Nephron (organoid): ENCODE measurements at regions not wholly inside any gene's neighbourhood (a gene's known extent, or its start where the extent isn't known, plus 50 kb on each side); places are given as distances from the start of the nearest gene placed in this dataset.

Experiments
- H3K27ac Mint-ChIP-seq, 3 experiments: 2 replicates each; pipeline ENCODE4 v1.8.0; 2020; ENCODE audit warnings: mixed read lengths in 3 of 3, mild to moderate bottlenecking in 2 of 3, moderate library complexity in 1 of 3
- H3K27me3 Mint-ChIP-seq: 2 replicates; pipeline ENCODE4 v1.8.0; 2021; ENCODE audit warnings: low read depth, mild to moderate bottlenecking, moderate library complexity, mixed read lengths
- H3K36me3 Mint-ChIP-seq: 2 replicates; pipeline ENCODE4 v1.8.0; 2020; ENCODE audit warnings: low read depth, mixed read lengths
- H3K4me1 Mint-ChIP-seq: 2 replicates; pipeline ENCODE4 v1.8.0; 2020; ENCODE audit warnings: mixed read lengths
- H3K4me3 Mint-ChIP-seq, 3 experiments: 2 replicates each; pipeline ENCODE4 v1.8.0; 2020; ENCODE audit warnings: mild to moderate bottlenecking in 3 of 3, mixed read lengths in 3 of 3, moderate library complexity in 2 of 3
- H3K9me3 Mint-ChIP-seq: 2 replicates; pipeline ENCODE4 v1.8.0; 2020; ENCODE audit warnings: mixed read lengths
- CTCF ChIP-seq, 3 experiments: fragments of 200-600 bp; sonication (generic); IDR thresholded peaks; one replicate each; pipeline ENCODE4 v1.5.0; 2021; ENCODE audit warnings: antibody characterized with exemption in 3 of 3; ENCODE audit not compliant: unreplicated experiment in 3 of 3

- Mint-ChIP-seq H3K27ac (no peak overlapping the region), H3K27me3 (peaks cover 5% of the 10 kb centered on the region), H3K4me3 (no peak overlapping the region), H3K4me1 (no peaks in the 10 kb centered on the region), H3K9me3 (no peaks in the 10 kb centered on the region), H3K36me3 (no peaks in the 10 kb centered on the region)
- no peak for TF ChIP-seq CTCF (IDR thresholded peaks at IDR 0.05; ENCODE audit: unreplicated experiment in 3 of 3)
These were observed 50.6 kb upstream of the YWHAQ start for GRCh38 chr2:9681427-9681817.

DNA sequence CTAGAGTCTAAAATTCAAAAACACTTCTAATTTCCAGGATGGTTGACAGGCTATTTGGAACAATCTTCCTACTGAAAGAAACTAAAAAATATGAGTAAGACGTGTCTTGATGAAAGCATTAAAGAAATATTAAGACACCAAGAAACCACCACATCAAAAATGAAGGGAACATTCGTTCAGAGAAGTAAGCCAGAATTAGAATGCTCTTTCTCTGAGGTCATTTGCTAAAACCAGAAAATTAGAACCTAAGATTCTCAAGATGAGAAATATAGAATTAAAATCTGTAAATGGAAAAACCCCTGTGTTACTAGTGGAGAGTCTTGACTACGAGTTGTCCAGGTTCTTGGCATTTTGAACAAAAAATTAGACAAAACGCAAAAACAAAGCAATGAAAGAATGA is 54.8 kb upstream of the YWHAQ start:
- TF ChIP-seq CTCF (IDR thresholded peaks at IDR 0.05; ENCODE audit: unreplicated experiment in 3 of 3): no peak
- Mint-ChIP-seq H3K27ac (no peak overlapping the region), H3K4me1 (no peaks in the 10 kb centered on the region), H3K27me3 (peaks cover 8% of the 10 kb centered on the region), H3K9me3 (no peaks in the 10 kb centered on the region), H3K4me3 (no peak overlapping the region), H3K36me3 (no peaks in the 10 kb centered on the region)

- TF ChIP-seq CTCF (IDR thresholded peaks at IDR 0.05; ENCODE audit: unreplicated experiment in 3 of 3): no peak
These were observed 55.3 kb upstream of the YWHAQ start for GRCh38 chr2:9686061-9686460.

GRCh38 chr2:9690252-9690651 is 59.5 kb upstream of the YWHAQ start:
- TF ChIP-seq CTCF (IDR thresholded peaks at IDR 0.05; ENCODE audit: unreplicated experiment in 3 of 3): no peak
- no peak overlapping the region for H3K27ac Mint-ChIP-seq
- H3K36me3 Mint-ChIP-seq: no peaks in the 10 kb centered on the region
- no peak overlapping the region for H3K4me3 Mint-ChIP-seq
- H3K4me1 Mint-ChIP-seq: no peaks in the 10 kb centered on the region
- peaks cover 14% of the 10 kb centered on the region for H3K27me3 Mint-ChIP-seq
- no peaks in the 10 kb centered on the region for H3K9me3 Mint-ChIP-seq

More at GRCh38 chr2:9686061-9686460, 55.3 kb upstream of the YWHAQ start:
- Mint-ChIP-seq H3K4me3 (no peak overlapping the region), H3K27ac (no peak overlapping the region), H3K9me3 (no peaks in the 10 kb centered on the region), H3K27me3 (peaks cover 11% of the 10 kb centered on the region), H3K4me1 (no peaks in the 10 kb centered on the region), H3K36me3 (no peaks in the 10 kb centered on the region)

DNA sequence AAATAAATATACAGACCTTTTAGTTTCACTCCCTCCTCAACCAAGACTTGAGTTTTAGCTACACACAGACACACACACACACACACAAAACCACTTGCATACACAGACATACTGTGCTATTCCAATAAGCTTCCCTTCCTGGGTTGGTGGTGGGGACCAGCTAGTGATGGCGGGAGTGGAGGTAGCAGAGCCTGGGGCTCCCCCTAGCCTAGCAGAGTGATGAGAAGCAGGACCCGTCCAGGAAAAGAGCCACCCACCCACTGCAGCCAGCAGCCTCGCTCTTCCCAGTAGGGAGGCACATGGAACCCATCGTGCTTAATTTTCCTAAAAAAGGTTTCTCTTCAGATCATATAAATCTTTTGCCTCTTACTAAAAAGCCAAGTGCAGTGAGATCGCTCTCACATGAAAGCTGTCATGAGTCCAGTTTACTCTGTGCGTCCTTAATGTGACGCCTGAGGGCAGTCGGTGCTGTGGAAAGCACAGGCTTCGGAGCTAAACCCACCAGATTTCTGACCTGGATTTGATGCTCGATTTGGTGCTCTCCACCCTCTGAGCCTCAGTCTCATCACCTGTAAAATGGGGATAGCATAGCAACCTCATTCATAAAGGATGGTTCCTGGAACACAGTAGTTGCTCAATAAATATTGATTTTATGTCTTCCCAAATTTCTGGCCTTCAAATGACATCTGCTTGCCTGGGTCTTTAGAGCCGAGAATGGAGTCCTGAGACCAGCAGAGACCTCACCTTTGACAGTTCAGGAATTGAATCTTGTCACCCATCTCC is 60.1 kb upstream of the YWHAQ start:
- Mint-ChIP-seq H3K27me3 (peaks cover 14% of the 10 kb centered on the region), H3K27ac (no peak overlapping the region), H3K4me1 (no peaks in the 10 kb centered on the region), H3K36me3 (no peaks in the 10 kb centered on the region), H3K9me3 (no peaks in the 10 kb centered on the region), H3K4me3 (no peak overlapping the region)
- TF ChIP-seq CTCF (IDR thresholded peaks at IDR 0.05; ENCODE audit: unreplicated experiment in 3 of 3): no peak
